Neural progenitor cell (in vitro differentiated cells): ENCODE measurements at regions not wholly inside any gene's neighbourhood (a gene's known extent, or its start where the extent isn't known, plus 50 kb on each side); places are given as distances from the start of the nearest gene placed in this dataset.

Experiments
- EZH2 ChIP-seq: fragments of 200-600 bp; sonication (generic); IDR thresholded peaks from 2 replicates; pipeline ENCODE4 v1.6.1; 2017; ENCODE audit warnings: antibody characterized with exemption, mild to moderate bottlenecking, moderate library complexity
- EZH2phosphoT487 ChIP-seq: fragments of 200-600 bp; sonication (generic); IDR thresholded peaks from 2 replicates; pipeline ENCODE4 v1.6.1; 2017; ENCODE audit warnings: antibody characterized with exemption
- TF ChIP-seq, protein P1 (sequence below): fragments of 200-600 bp; sonication (generic); IDR thresholded peaks from 2 replicates; pipeline ENCODE4 v1.5.1; 2017; ENCODE audit warnings: antibody characterized with exemption, mild to moderate bottlenecking

DNA sequence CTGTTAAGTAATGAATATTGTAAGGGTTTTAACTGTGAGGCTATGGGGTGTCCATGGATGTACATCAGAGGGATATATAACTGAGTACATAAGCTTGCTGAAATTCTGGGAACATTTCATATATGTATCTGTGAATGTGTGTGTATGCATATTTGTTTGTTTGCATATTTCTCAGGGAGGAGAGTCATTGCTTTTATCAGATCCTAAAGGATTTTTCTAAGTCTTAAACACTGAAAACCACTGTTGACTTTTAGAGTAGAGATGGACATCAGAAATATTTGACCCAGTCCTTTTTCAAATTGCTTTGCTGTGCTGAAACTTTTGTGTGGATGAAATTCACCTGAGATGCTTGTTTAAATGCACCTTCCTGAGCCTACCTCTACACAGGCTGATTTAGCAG, 410.6 kb downstream of the METTL15 start:
- TF ChIP-seq, protein P1, sequence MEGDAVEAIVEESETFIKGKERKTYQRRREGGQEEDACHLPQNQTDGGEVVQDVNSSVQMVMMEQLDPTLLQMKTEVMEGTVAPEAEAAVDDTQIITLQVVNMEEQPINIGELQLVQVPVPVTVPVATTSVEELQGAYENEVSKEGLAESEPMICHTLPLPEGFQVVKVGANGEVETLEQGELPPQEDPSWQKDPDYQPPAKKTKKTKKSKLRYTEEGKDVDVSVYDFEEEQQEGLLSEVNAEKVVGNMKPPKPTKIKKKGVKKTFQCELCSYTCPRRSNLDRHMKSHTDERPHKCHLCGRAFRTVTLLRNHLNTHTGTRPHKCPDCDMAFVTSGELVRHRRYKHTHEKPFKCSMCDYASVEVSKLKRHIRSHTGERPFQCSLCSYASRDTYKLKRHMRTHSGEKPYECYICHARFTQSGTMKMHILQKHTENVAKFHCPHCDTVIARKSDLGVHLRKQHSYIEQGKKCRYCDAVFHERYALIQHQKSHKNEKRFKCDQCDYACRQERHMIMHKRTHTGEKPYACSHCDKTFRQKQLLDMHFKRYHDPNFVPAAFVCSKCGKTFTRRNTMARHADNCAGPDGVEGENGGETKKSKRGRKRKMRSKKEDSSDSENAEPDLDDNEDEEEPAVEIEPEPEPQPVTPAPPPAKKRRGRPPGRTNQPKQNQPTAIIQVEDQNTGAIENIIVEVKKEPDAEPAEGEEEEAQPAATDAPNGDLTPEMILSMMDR: no peak
- no peak for TF ChIP-seq EZH2
- TF ChIP-seq EZH2phosphoT487: no peak
